Amygdala (tissue), 56 donors: ENCODE measurements at regions not wholly inside any gene's neighbourhood (a gene's known extent, or its start where the extent isn't known, plus 50 kb on each side); places are given as distances from the start of the nearest gene placed in this dataset.

Experiments used
- DNase-seq, 56 donors: peaks; one replicate each; lab custom pipeline; 2025; lab: John Stamatoyannopoulos, UW

GRCh38 chr1:30267856-30268255 lies 455.5 kb downstream of the MATN1 start:
- DNase-seq = no peak

DNA sequence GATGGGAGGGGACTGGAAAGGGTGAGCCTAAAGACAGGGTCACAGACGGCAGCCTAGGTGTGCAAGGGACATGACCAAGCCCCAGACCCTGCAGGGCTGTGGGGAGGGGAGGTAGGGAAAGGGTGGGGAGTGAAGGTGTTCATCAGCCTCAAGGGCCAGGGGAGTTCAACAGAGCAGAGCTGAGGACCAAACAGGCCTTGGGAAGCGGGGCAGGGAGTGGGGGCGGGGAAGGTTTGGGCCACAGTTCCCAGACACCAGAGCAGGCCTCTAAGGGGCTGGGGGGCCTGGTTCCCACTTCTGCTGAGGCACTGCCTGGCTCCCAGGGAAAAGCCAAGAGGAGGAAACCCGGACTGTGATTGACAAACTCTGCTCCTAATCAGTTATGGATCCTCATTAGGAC lies 456.3 kb downstream of the MATN1 start:
- DNase-seq = no peak

- DNase-seq = no peak
These were observed 458.0 kb downstream of the MATN1 start for GRCh38 chr1:30265127-30266070.

- DNase-seq = no peak
These were observed 458.7 kb downstream of the MATN1 start for GRCh38 chr1:30264672-30265025.

DNA sequence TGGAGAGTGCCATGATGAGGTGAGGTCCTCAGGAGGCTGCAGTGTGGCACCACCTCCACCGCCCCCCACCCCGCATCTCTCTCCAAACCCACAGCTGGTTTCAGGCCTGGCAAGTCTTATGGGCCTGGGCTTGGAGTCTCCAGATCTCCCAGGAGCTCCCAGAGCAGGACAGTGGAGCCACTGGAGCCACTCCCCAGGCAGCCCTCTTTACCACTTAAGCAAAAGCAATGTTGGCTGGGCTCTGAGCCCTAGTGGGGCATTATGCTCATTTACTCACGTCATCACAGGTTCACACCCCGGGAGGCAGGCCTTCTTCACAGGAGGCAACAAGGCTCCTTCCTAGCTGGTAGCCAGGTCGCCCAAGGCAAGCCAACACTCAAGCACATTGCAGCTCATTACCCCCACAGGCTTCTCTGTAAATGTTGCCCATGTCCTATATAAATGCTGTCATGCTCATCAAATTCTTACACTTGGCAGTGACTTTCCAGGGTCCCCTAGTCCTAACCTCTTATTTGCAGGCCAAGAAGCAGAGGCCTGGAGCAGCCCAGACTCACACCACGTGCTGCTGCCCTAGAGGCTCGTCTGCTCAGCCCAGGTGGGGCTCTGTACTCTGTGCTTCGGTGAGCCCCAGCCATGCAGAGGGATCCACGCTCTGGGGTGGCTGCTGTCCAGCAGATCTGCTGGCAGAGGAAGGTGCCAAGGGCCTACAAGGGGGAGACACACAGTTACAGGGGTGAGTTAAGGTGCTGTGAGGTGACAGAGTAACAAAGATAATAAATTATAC lies 459.3 kb downstream of the MATN1 start:
- no peak for DNase-seq

GRCh38 chr1:30263405-30263804 lies 460.0 kb downstream of the MATN1 start:
- DNase-seq = no peak

GRCh38 chr1:30262158-30262557 lies 461.2 kb downstream of the MATN1 start:
- no peak for DNase-seq

- DNase-seq = no peak
These were observed 463.1 kb downstream of the MATN1 start for GRCh38 chr1:30260318-30260717.

GRCh38 chr1:30259631-30260030 lies 463.8 kb downstream of the MATN1 start:
- no peak for DNase-seq

GRCh38 chr1:30258876-30259275 lies 464.5 kb downstream of the MATN1 start:
- no peak for DNase-seq

GRCh38 chr1:30258471-30258870 lies 464.9 kb downstream of the MATN1 start:
- no peak for DNase-seq

DNA sequence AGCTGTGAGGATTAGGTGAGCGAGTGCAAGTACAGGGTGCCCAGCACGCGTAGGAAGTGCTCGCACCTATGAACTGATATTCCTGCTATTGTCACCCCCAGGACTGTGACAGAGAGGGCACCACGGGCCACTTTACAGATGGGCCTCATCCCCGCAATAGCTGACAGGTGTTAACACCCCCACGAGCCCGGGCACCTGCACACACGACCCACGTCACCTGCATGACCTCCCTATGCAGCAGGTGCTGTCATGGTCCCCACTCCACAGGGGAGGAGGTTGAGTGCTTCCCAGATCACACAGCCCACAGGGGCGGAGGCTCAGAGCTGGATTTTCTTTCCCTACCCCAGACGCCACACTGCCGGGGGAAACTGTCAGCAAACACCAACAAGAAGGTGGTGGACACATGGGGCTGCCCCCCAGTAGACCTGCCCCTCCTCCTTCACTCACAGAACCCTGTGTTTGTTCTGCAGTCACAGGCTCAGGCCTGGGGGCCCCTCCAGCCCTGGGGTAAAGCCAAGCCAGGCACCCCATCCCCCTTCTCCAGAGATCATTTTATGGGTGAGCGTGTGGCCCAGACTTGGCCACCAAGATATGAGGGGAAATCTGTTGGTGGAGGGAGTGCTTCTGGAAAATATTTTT lies 465.5 kb downstream of the MATN1 start:
- DNase-seq = no peak

- no peak for DNase-seq
These were observed 466.1 kb downstream of the MATN1 start for GRCh38 chr1:30257322-30257721.

DNA sequence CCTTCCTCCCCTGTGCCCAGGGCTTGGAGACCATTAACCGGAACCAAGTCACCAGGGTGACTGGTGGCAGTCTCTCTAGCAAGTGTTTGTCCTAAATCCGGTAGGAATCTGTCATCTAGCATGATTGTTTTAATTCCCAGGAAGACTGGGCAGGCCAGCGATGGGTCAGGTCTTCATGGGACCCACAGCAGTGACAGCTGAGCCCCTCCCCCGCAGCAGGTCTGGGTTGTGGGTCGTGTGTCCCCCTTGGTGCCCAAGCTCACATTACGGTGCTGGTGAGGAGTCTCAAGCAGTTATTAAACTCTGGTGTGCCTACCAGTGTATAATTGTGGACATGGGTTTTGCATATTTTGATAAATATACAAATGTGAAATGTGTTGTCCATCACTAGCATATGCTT lies 466.5 kb downstream of the MATN1 start:
- no peak for DNase-seq

DNA sequence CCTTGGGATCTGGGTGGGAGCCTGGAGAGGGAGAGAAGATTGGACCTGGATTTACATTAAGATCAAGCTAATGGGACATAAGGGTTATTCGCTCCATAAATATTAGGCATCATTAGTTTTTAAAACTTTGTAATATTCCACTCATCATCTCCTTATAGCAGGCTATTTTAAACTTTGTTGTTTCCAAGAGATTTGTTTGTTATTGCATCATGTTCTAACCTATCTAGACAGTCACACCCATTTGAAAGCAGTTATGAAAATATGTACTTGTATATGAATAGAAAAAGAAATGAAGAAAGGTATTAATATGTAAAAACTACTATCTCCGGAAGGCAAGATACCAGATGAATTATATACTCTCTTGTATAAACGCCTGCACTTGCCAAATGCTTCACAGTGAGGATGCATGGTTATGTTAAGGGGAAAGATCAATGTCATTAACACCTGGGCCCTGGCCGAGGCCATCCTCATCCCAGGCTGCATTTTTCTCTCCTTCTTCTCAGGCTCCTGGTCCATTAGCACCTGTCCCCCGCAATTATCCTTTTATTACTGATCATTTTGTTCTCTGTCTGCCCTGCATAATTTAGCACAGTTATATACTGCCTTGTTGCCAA lies 468.2 kb downstream of the MATN1 start:
- DNase-seq = no peak

DNA sequence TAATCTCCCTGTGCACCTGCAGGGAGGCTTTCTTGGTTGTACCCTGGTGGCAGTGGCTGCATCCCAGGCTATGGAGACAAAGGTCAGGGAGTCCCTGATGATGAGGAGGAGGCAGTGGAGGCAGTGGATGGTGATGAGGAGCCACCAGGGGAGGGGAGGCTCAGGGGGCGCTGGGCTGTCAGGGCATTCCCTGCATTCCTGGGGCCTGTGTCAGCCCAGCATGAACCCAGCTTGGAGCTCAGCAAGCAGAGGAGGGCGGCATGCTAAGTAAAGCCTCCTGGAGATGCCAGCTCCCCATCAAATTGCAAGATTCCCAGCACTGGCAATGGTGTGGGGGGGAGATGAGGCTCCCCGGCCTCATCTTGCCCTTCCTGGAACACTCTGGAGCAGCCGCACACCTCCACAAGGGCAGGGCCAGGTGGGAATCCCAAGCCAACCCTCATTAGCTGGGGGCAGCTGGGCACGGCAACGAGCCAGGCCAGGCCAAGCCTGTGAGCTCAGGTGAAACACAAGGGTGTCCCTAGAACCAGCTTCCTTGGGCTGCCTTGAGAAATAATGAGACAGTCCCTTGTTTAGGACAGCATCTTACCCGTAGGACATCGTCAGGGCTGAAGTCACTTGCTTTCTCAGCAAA lies 469.5 kb downstream of the MATN1 start:
- DNase-seq = no peak

GRCh38 chr1:30253361-30253760 lies 470.0 kb downstream of the MATN1 start:
- DNase-seq = no peak

DNA sequence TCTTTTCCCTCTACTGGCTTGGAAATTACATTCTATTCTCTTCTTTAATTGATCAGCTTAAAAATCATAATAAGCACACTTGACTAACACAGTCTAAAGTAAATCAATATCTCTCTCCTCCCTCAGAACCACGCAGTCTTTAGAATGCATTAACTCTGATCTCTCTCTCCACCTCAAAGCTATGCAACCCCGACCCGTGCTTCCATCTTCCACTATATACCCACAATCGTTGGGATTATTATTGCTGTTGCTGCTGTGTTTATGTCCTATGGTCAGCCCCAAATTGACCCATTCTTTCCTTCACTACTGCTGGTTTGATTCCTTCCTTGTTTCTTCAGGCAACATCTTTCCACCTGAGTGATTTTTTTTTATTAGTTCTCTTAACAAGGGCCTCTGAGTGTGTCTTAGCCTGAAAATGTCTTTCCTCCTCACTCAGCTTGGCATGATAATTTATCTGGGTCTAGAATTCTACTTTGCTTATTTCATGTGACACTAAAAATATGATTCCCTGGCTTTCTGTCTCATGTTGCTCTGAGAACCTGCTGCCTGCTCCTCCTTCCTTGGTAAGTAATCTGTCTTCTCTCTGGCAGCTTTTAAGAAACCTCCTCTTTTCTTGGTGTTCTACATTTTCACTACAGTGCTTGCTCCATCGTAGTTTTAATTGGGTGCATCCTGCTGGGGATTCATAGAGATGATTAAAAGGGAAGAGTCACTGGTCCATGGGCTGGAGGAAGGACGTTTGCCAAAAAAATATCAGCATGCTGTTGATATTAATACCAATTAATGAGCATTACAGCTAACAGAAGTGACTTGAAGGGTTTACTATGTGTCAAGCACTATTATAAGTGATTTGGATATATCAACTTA lies 472.2 kb downstream of the MATN1 start:
- no peak for DNase-seq

DNA sequence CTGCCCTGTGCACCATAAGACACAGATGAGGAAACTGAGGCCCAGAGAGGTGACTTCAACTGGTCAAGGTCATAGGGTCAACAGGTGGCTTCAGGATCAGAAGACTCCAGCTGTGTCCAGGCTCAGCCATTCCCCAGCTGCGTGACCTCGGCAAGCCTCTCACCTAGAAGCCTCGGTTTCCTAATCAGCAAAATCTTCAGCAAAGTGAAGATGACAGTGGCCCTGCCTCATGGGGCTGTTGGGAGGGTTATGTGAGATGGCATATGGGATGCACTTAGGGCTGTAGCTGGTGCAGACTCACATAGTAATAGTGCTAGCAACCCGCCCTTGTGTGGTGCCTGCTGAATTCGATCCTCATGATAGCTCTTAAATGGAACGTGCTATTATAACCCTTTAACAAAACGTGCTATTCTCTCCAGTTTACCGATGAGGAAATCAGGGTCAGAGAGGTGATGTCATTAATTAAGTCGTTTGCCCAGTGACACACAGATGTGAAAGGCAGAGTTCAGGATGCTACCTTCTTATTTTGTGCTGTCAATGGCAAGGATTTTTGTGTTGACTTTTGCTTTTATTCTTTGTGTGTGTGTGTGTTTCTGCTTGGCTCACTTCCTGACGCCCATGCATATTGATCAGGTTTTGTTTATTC lies 472.9 kb downstream of the MATN1 start:
- no peak for DNase-seq
